PC-3 (cell line): ENCODE measurements at regions not wholly inside any gene's neighbourhood (a gene's known extent, or its start where the extent isn't known, plus 50 kb on each side); places are given as distances from the start of the nearest gene placed in this dataset.

Experiments
- ATAC-seq: fragments of 200-7000 bp; cut with Tn5 transposase; 2 replicates; pipeline ENCODE4 v1.9.1; 2020; ENCODE audit warnings: mild to moderate bottlenecking, moderate library complexity
- BruUV-seq: library from RNA; stranded (reverse); fragments of 400-500 nt; replicated peaks from 2 replicates; lab custom pipeline; 2021; lab: Mats Ljungman, UMichigan
- CTCF ChIA-PET: fragments of 300-600 bp; sonication (Branson Sonifier 250); formaldehyde crosslinking; loops from one replicate; lab custom pipeline; 2022; ENCODE audit warnings: antibody characterized with exemption; lab: Charles Lee
- POLR2A ChIA-PET: fragments of 300-600 bp; sonication (Branson Sonifier 250); formaldehyde crosslinking; loops from one replicate; lab custom pipeline; 2022; ENCODE audit warnings: antibody characterized with exemption; ENCODE audit not compliant: unreplicated experiment; lab: Charles Lee
- DNase-seq: peaks from one replicate; pipeline ENCODE4 v3.0.0-alpha.2; 2015
- H2AFZ ChIP-seq: fragments of 300-600 bp; sonication (generic); 2 replicates; pipeline ENCODE4 v1.6.0; 2016; ENCODE audit warnings: antibody characterized with exemption, low read length
- H3F3A ChIP-seq: fragments of 300-600 bp; sonication (generic); one replicate; pipeline ENCODE4 v1.6.0; 2017; ENCODE audit warnings: antibody characterized with exemption, low read length, control low read depth, mild to moderate bottlenecking; ENCODE audit not compliant: unreplicated experiment
- H3K27ac ChIP-seq: fragments of 300-600 bp; sonication (generic); 2 replicates; pipeline ENCODE4 v1.5.1; 2016; ENCODE audit warnings: mild to moderate bottlenecking, low read length
- H3K27me3 ChIP-seq: fragments of 300-600 bp; sonication (generic); 2 replicates; pipeline ENCODE4 v1.6.1; 2016; ENCODE audit warnings: low read length, mixed read lengths
- H3K36me3 ChIP-seq: fragments of 300-600 bp; sonication (generic); 2 replicates; pipeline ENCODE4 v1.6.1; 2016; ENCODE audit warnings: low read depth, mixed run types, low read length, mixed read lengths
- H3K4me1 ChIP-seq: fragments of 300-600 bp; sonication (generic); 2 replicates; pipeline ENCODE4 v1.5.1; 2016; ENCODE audit warnings: low read length; ENCODE audit not compliant: insufficient read depth
- H3K4me2 ChIP-seq: fragments of 300-600 bp; sonication (generic); 2 replicates; pipeline ENCODE4 v1.6.0; 2016; ENCODE audit warnings: low read length
- H3K4me3 ChIP-seq: fragments of 300-600 bp; sonication (generic); 2 replicates; pipeline ENCODE4 v1.5.1; 2016; ENCODE audit warnings: mild to moderate bottlenecking, low read length, mixed read lengths
- H3K79me2 ChIP-seq: fragments of 300-600 bp; sonication (generic); 2 replicates; pipeline ENCODE4 v1.6.1; 2017; ENCODE audit warnings: low read length, mixed read lengths
- H3K9ac ChIP-seq: fragments of 300-600 bp; sonication (generic); 2 replicates; pipeline ENCODE4 v1.6.0; 2016; ENCODE audit warnings: mild to moderate bottlenecking, low read length
- H3K9me2 ChIP-seq: fragments of 300-600 bp; sonication (generic); replicated peaks from 2 replicates; pipeline ENCODE4 v1.6.1; 2016; ENCODE audit warnings: mixed run types, low read length, mixed read lengths
- H3K9me3 ChIP-seq: fragments of 300-600 bp; sonication (generic); 2 replicates; pipeline ENCODE4 v1.6.1; 2016; ENCODE audit warnings: low read length, mixed read lengths
- H4K20me1 ChIP-seq: fragments of 300-600 bp; sonication (generic); 2 replicates; pipeline ENCODE4 v1.6.1; 2016; ENCODE audit warnings: low read length, mixed read lengths
- CTCF ChIP-seq: fragments of 300-600 bp; sonication (generic); conservative IDR thresholded peaks from 2 replicates; pipeline ENCODE4 v1.5.1; 2017; ENCODE audit warnings: antibody characterized with exemption, low read depth, mild to moderate bottlenecking, low read length
- EZH2 ChIP-seq: fragments of 300-600 bp; sonication (generic); IDR thresholded peaks from one replicate; pipeline ENCODE4 v1.6.1; 2017; ENCODE audit warnings: antibody characterized with exemption, mild to moderate bottlenecking, low read length; ENCODE audit not compliant: unreplicated experiment
- EZH2phosphoT487 ChIP-seq: fragments of 300-600 bp; sonication (generic); IDR thresholded peaks from 2 replicates; pipeline ENCODE4 v1.6.1; 2018; ENCODE audit warnings: mild to moderate bottlenecking, antibody characterized with exemption, low read length, borderline replicate concordance
- intact Hi-C: fragments of 100-400 bp; cut with micrococcal nuclease; formaldehyde crosslinking; loops from 2 replicates; pipeline ENCODE4 v1.9.0; 2023

- Histone ChIP-seq H3K79me2 (no peaks in the 10 kb centered on the region), H3K4me1 (peaks cover 9% of the 10 kb centered on the region), H3K27me3 (no peaks in the 10 kb centered on the region), H3K27ac (no peak overlapping the region), H3K9me2 (no peaks in the 10 kb centered on the region), H3K4me2 (no peak overlapping the region), H3K36me3 (no peaks in the 10 kb centered on the region), H3F3A (no peaks in the 10 kb centered on the region), H4K20me1 (no peaks in the 10 kb centered on the region), H2AFZ (no peak overlapping the region), H3K9ac (no peak overlapping the region), H3K9me3 (no peaks in the 10 kb centered on the region), H3K4me3 (no peak overlapping the region)
- intact Hi-C loops = no loop called here
- ChIA-PET POLR2A (no interaction called here), CTCF (no interaction called here)
- no TSS peak for BruUV-seq
- TF ChIP-seq EZH2 (no peak), EZH2phosphoT487 (no peak)
- ATAC-seq = no peak
- no peak for DNase-seq
Observed at GRCh38 chr6:15143540-15143939, 102.3 kb upstream of the JARID2 start.

- Histone ChIP-seq H3K9me3 (no peaks in the 10 kb centered on the region), H3K36me3 (no peaks in the 10 kb centered on the region), H2AFZ (no peak overlapping the region), H3K9ac (no peak overlapping the region), H3K27ac (no peak overlapping the region), H3K27me3 (no peaks in the 10 kb centered on the region), H3K79me2 (no peaks in the 10 kb centered on the region), H3K9me2 (no peaks in the 10 kb centered on the region), H3K4me1 (peaks cover 13% of the 10 kb centered on the region), H3K4me3 (no peak overlapping the region), H3F3A (no peaks in the 10 kb centered on the region), H4K20me1 (no peaks in the 10 kb centered on the region), H3K4me2 (no peak overlapping the region)
- DNase-seq (no peak), ATAC-seq (no peak)
- intact Hi-C loops = no loop called here
- ChIA-PET POLR2A (no interaction called here), CTCF (no interaction called here)
- no peak for TF ChIP-seq CTCF
- no peak for TF ChIP-seq EZH2phosphoT487
- TF ChIP-seq EZH2 = no peak
- BruUV-seq = no TSS peak
Observed at GRCh38 chr6:15145821-15146220, 100.0 kb upstream of the JARID2 start.

- ChIA-PET POLR2A (no interaction called here), CTCF (no interaction called here)
- Histone ChIP-seq H2AFZ (peak overlapping the region; percentile 49), H3K4me1 (peaks cover 13% of the 10 kb centered on the region), H3K4me2 (no peak overlapping the region), H3K9me2 (no peaks in the 10 kb centered on the region), H3K9me3 (no peaks in the 10 kb centered on the region), H4K20me1 (no peaks in the 10 kb centered on the region), H3K79me2 (no peaks in the 10 kb centered on the region), H3F3A (no peaks in the 10 kb centered on the region), H3K27me3 (no peaks in the 10 kb centered on the region), H3K36me3 (no peaks in the 10 kb centered on the region), H3K4me3 (no peak overlapping the region), H3K9ac (no peak overlapping the region), H3K27ac (peak overlapping the region; percentile 11; the same call in 1 of the 2 replicates)
- TF ChIP-seq EZH2 = no peak
- TF ChIP-seq CTCF = no peak
- TF ChIP-seq EZH2phosphoT487 = no peak
- no peak for ATAC-seq
- no peak for DNase-seq
- BruUV-seq = no TSS peak
- intact Hi-C loops = no loop called here
Observed at GRCh38 chr6:15147827-15148226, 98.0 kb upstream of the JARID2 start.
